SK-N-SH (cell line): ENCODE measurements at regions not wholly inside any gene's neighbourhood (a gene's known extent, or its start where the extent isn't known, plus 50 kb on each side); places are given as distances from the start of the nearest gene placed in this dataset.

Experiments used
- CTCF ChIA-PET: fragments of 300-600, 350-600 bp; formaldehyde crosslinking; extraction: SDS; loops from one replicate; lab custom pipeline; 2021; lab: Yijun Ruan, JAX
- POLR2A ChIA-PET: fragments of 350-600 bp; sonication (Branson Sonifier 250); formaldehyde crosslinking; extraction: SDS; loops from one replicate; lab custom pipeline; 2020; ENCODE audit warnings: antibody characterized with exemption, inconsistent platforms; lab: Yijun Ruan, JAX
- DNase-seq: peaks from one replicate; pipeline ENCODE4 v3.0.0; 2012
- H2AFZ ChIP-seq: fragments of 200-600 bp; sonication (generic); 2 replicates; pipeline ENCODE4 v1.8.1; 2016; ENCODE audit warnings: antibody characterized with exemption, mild to moderate bottlenecking, low read depth
- H3F3A ChIP-seq: fragments of 200-600 bp; sonication (generic); replicated peaks from 2 replicates; pipeline ENCODE3; 2016; ENCODE audit warnings: antibody characterized with exemption, mild to moderate bottlenecking; ENCODE audit not compliant: insufficient read depth
- H3K27ac ChIP-seq, 2 experiments: fragments of 200-500 bp in 1 of 2; fragments of 200-600 bp in 1 of 2; sonication (Bioruptor generic) in 1 of 2; sonication (generic), shearing (Covaris generic) in 1 of 2; 2 replicates each; pipeline versions ENCODE4 v1.5.1 to v1.6.1; 2014 to 2016; ENCODE audit warnings: low read depth in 2 of 2, inconsistent platforms in 1 of 2, low read length in 1 of 2, mild to moderate bottlenecking in 1 of 2, mixed read lengths in 1 of 2
- H3K27me3 ChIP-seq: fragments of 200-600 bp; sonication (generic), shearing (Covaris generic); 2 replicates; pipeline ENCODE4 v1.6.1; 2016; ENCODE audit warnings: mixed run types; ENCODE audit not compliant: insufficient read depth
- H3K36me3 ChIP-seq, 2 experiments: fragments of 200-500 bp in 1 of 2; fragments of 200-600 bp in 1 of 2; sonication (Bioruptor generic) in 1 of 2; sonication (generic) in 1 of 2; replicated peaks in 1 of 2; 2 replicates each; pipeline versions ENCODE3 to v1.5.1; 2014 to 2016; ENCODE audit warnings: low read length in 1 of 2, mild to moderate bottlenecking in 1 of 2; ENCODE audit not compliant: insufficient read depth in 2 of 2, control insufficient read depth in 1 of 2
- H3K4me1 ChIP-seq, 2 experiments: fragments of 200-500 bp in 1 of 2; fragments of 200-600 bp in 1 of 2; sonication (Bioruptor generic) in 1 of 2; sonication (generic), shearing (Covaris generic) in 1 of 2; 2 replicates each; pipeline versions ENCODE4 v1.5.1 to v1.6.1; 2014 to 2016; ENCODE audit warnings: low read depth in 1 of 2, low read length in 1 of 2, mixed run types in 1 of 2; ENCODE audit not compliant: insufficient read depth in 2 of 2, control insufficient read depth in 1 of 2
- H3K4me2 ChIP-seq: fragments of 200-600 bp; sonication (generic), shearing (Covaris generic); 2 replicates; pipeline ENCODE4 v1.6.1; 2017; ENCODE audit warnings: mixed run types
- H3K4me3 ChIP-seq, 2 experiments: fragments of 200-500 bp in 1 of 2; fragments of 200-600 bp in 1 of 2; sonication (Bioruptor generic) in 1 of 2; sonication (generic), shearing (Covaris generic) in 1 of 2; 2 replicates each; pipeline versions ENCODE4 v1.5.1 to v1.8.1; 2014 to 2016; ENCODE audit warnings: low read depth in 2 of 2, inconsistent platforms in 1 of 2, low read length in 1 of 2, mild to moderate bottlenecking in 1 of 2, mixed read lengths in 1 of 2, moderate library complexity in 1 of 2
- H3K79me2 ChIP-seq: fragments of 200-600 bp; sonication (generic); 2 replicates; pipeline ENCODE4 v1.8.1; 2017; ENCODE audit warnings: mild to moderate bottlenecking; ENCODE audit not compliant: insufficient read depth
- H3K9ac ChIP-seq: fragments of 200-600 bp; sonication (generic); 2 replicates; pipeline ENCODE4 v1.6.1; 2017; ENCODE audit warnings: mixed run types
- H3K9me2 ChIP-seq: fragments of 200-600 bp; sonication (generic); 2 replicates; pipeline ENCODE4 v1.6.1; 2017; ENCODE audit warnings: mixed run types
- H3K9me3 ChIP-seq: fragments of 200-600 bp; sonication (generic); 2 replicates; pipeline ENCODE4 v1.6.1; 2017; ENCODE audit warnings: mixed run types, mild to moderate bottlenecking, moderate library complexity
- H4K20me1 ChIP-seq: fragments of 200-600 bp; sonication (generic); 2 replicates; pipeline ENCODE4 v1.6.1; 2017; ENCODE audit warnings: mild to moderate bottlenecking, mixed run types; ENCODE audit not compliant: insufficient read depth
- CHD2 ChIP-seq: fragments of 150-350 bp; IDR thresholded peaks from 2 replicates; pipeline ENCODE4 v1.6.1; 2018; ENCODE audit warnings: low read length; ENCODE audit not compliant: partially characterized antibody
- CTCF ChIP-seq: fragments of 200-600 bp; sonication (generic); IDR thresholded peaks from 2 replicates; pipeline ENCODE4 v1.6.1; 2017; ENCODE audit warnings: antibody characterized with exemption, mild to moderate bottlenecking, moderate library complexity
- ELF1 ChIP-seq: IDR thresholded peaks from 2 replicates; pipeline ENCODE4 v1.4.0; 2012
- FOSL2 ChIP-seq: IDR thresholded peaks from 2 replicates; pipeline ENCODE4 v1.4.0; 2012; ENCODE audit warnings: low read depth, mild to moderate bottlenecking, moderate library complexity, borderline replicate concordance
- GATA2 ChIP-seq: sonication (generic); formaldehyde crosslinking; IDR thresholded peaks from 2 replicates; pipeline ENCODE4 v1.5.0; 2020; ENCODE audit warnings: mild to moderate bottlenecking, missing genetic modification reagents
- JUND ChIP-seq: IDR thresholded peaks from 2 replicates; pipeline ENCODE4 v1.4.0; 2012
- MEF2A ChIP-seq: IDR thresholded peaks from 2 replicates; pipeline ENCODE4 v1.4.0; 2012; ENCODE audit warnings: low read depth, borderline replicate concordance
- NRF1 ChIP-seq: IDR thresholded peaks from 2 replicates; pipeline ENCODE4 v1.6.1; 2012; ENCODE audit warnings: low read depth, mild to moderate bottlenecking, low read length
- RCOR1 ChIP-seq: fragments of 150-350 bp; IDR thresholded peaks from 2 replicates; pipeline ENCODE4 v1.6.1; 2017; ENCODE audit warnings: antibody characterized with exemption, low read length
- RFX5 ChIP-seq: IDR thresholded peaks from 2 replicates; pipeline ENCODE4 v1.6.1; 2012; ENCODE audit warnings: mild to moderate bottlenecking, improper control_type of control experiment, low read length
- SIN3A ChIP-seq: IDR thresholded peaks from 2 replicates; pipeline ENCODE4 v1.6.1; 2012; ENCODE audit warnings: low read depth, mild to moderate bottlenecking, low read length, moderate library complexity, borderline replicate concordance
- TAF1 ChIP-seq: IDR thresholded peaks from 2 replicates; pipeline ENCODE4 v1.6.1; 2012; ENCODE audit warnings: low read depth, mild to moderate bottlenecking, low read length, moderate library complexity, borderline replicate concordance
- TEAD4 ChIP-seq: IDR thresholded peaks from 2 replicates; pipeline ENCODE4 v1.4.0; 2012; ENCODE audit warnings: mild to moderate bottlenecking, borderline replicate concordance; ENCODE audit not compliant: insufficient read depth
- YY1 ChIP-seq: IDR thresholded peaks from 2 replicates; pipeline ENCODE4 v1.4.0; 2012; ENCODE audit warnings: low read depth, mild to moderate bottlenecking
- WGBS: methylation state at CpG from one replicate; pipeline ENCODE4 v1.1.6; 2017; ENCODE audit warnings: low lambda C conversion rate; 5-methylcytosine and 5-hydroxymethylcytosine counted together
- TF ChIP-seq, protein P1 (sequence below): fragments of 150-350 bp; IDR thresholded peaks from 2 replicates; pipeline ENCODE4 v1.6.1; 2017; ENCODE audit warnings: antibody characterized with exemption, low read length, low read depth, borderline replicate concordance
- TF ChIP-seq, protein P2 (sequence below): IDR thresholded peaks from 2 replicates; pipeline ENCODE4 v1.4.0; 2012; ENCODE audit warnings: low read depth, borderline replicate concordance
- TF ChIP-seq, protein P3 (sequence below): IDR thresholded peaks from 2 replicates; pipeline ENCODE4; 2012

DNA sequence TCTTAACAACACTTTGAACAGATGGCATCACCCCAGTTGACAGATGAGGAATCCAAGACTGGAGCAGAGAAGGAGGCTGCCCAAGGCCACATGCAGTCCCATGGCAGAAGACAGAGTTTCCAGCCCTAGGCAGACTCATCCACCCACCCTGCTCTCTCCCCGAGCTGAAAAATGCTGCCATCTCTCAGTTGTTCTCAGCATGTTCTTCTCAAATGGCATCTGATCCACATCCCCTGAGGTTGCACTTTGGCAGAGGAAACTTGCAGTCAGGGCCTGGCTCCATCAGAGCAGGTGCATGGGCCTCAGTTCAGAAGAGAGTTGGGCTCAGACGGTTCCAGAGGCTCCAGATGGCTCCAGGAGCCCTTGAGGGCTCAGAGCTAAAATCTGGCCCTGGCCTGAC lies 709.4 kb downstream of the MATN1 start (continued):
- TF ChIP-seq CHD2 (no peak), NRF1 (no peak), YY1 (no peak), JUND (no peak), RFX5 (no peak), TAF1 (no peak), CTCF (no peak), MEF2A (no peak), FOSL2 (no peak), GATA2 (CRISPR knock-in tag) (no peak), TEAD4 (no peak)

GRCh38 chr1:30012455-30013440 lies 710.6 kb downstream of the MATN1 start:
- ChIA-PET POLR2A (no interaction called here), CTCF (interaction anchor here (0.9 to 1.0 kb wide), 3 partner anchors 21 to 130 kb away, joined by 3 to 4 read pairs (median 3); no protein-coding TSS in a partner anchor)
- H3K27me3 ChIP-seq = no peaks in the 10 kb centered on the region
- peak; percentile 5 for DNase-seq
- H3K27ac ChIP-seq = no peak overlapping the region
- no peak overlapping the region for H3K4me2 ChIP-seq
- no peaks in the 10 kb centered on the region for H3K79me2 ChIP-seq
- no peaks in the 10 kb centered on the region for H3K9me2 ChIP-seq
- no peak overlapping the region for H2AFZ ChIP-seq
- no peaks in the 10 kb centered on the region for H3K9me3 ChIP-seq
- no peak overlapping the region for H3K4me3 ChIP-seq
- no peak overlapping the region for H3K9ac ChIP-seq
- no peaks in the 10 kb centered on the region for H3F3A ChIP-seq
- TF ChIP-seq RCOR1 (no peak), RFX5 (no peak), SIN3A (no peak), JUND (no peak), ELF1 (no peak), FOSL2 (no peak), CHD2 (no peak), TEAD4 (no peak)
- TF ChIP-seq, protein P1, sequence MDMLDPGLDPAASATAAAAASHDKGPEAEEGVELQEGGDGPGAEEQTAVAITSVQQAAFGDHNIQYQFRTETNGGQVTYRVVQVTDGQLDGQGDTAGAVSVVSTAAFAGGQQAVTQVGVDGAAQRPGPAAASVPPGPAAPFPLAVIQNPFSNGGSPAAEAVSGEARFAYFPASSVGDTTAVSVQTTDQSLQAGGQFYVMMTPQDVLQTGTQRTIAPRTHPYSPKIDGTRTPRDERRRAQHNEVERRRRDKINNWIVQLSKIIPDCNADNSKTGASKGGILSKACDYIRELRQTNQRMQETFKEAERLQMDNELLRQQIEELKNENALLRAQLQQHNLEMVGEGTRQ = no peak
- TF ChIP-seq, protein P2, sequence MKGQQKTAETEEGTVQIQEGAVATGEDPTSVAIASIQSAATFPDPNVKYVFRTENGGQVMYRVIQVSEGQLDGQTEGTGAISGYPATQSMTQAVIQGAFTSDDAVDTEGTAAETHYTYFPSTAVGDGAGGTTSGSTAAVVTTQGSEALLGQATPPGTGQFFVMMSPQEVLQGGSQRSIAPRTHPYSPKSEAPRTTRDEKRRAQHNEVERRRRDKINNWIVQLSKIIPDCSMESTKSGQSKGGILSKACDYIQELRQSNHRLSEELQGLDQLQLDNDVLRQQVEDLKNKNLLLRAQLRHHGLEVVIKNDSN = no peak
- TF ChIP-seq, protein P3, sequence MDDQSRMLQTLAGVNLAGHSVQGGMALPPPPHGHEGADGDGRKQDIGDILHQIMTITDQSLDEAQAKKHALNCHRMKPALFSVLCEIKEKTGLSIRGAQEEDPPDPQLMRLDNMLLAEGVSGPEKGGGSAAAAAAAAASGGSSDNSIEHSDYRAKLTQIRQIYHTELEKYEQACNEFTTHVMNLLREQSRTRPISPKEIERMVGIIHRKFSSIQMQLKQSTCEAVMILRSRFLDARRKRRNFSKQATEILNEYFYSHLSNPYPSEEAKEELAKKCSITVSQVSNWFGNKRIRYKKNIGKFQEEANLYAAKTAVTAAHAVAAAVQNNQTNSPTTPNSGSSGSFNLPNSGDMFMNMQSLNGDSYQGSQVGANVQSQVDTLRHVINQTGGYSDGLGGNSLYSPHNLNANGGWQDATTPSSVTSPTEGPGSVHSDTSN = no peak
- 21% methylated on average over 6 of the region's 7 CpGs for WGBS
- H3K4me1 ChIP-seq = no peaks in the 10 kb centered on the region; a peak in 1 of 4 replicates
- H3K36me3 ChIP-seq = no peaks in the 10 kb centered on the region
- no peaks in the 10 kb centered on the region for H4K20me1 ChIP-seq
